ENCODE measurements at regions not wholly inside any gene's neighbourhood (a gene's known extent, or its start where the extent isn't known, plus 50 kb on each side); places are given as distances from the start of the nearest gene placed in this dataset.

- no peak for TF ChIP-seq CTCF (IDR thresholded peaks at IDR 0.05)
- TF ChIP-seq POLR2A (IDR thresholded peaks at IDR 0.05), result no peak
Observed at GRCh38 chr4:79848329-79848728, 224.7 kb downstream of the ANTXR2 start.

Measured in thyroid gland (tissue), 4 donors.